ENCODE measurements at regions not wholly inside any gene's neighbourhood (a gene's known extent, or its start where the extent isn't known, plus 50 kb on each side); places are given as distances from the start of the nearest gene placed in this dataset.
A peak's percentile ranks its signal among the peaks of the same experiment; 100 is the strongest.
"Not testable (repeated sequence)": the region's sequence is repeated elsewhere in the genome, so short reads cannot be mapped to it uniquely, and the experiment has no call there.

DNA sequence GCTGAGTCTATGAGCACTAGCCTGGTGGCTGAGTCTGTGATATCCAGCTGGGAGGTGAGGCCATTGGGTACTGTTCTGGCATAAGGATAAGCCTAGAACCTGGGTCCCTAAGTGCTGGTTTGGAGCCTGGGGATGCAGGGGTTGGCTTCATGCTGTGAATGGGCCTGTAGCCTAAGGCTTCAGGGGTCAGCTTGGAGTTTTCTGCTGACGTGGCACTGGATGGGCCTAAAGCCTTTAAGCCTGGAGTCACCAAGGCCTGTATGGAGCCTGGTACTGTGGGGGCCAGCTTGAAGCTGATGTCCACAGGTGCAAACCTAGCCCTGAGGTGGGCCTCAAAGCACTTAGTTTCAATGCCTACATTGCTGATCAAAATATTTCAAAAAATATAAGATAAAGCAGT, 979.6 kb upstream of the POU3F4 start:
- DNase-seq: no peak

DNA sequence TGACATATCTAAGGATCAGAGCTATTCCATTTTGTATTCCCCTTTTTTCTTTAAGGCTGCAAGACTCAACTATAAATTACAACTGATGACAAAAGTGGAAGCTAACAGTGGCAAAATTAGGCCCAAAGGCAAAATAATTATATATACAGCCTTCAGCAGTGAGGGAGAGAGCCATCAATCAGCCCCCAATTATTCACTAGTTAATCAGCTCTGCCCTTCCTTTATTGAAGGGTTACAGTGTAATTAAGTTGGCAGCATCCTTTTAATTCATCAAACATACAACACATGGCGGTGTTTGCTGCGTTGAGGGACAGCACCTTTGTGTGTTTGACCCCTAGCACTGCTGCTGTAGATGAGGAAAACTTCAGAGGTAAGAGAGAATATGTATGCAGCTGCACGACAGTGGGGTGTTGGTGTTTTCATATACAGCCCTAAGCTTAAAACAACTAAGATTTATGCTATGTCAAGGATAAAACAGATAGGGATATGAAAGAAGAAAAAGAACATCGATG, 973.9 kb upstream of the POU3F4 start:
- DNase-seq: no peak

GRCh38 chrX:82537205-82537604, 970.9 kb upstream of the POU3F4 start:
- DNase-seq: not testable (repeated sequence)

GRCh38 chrX:82541822-82542221, 966.3 kb upstream of the POU3F4 start:
- no peak for DNase-seq

DNA sequence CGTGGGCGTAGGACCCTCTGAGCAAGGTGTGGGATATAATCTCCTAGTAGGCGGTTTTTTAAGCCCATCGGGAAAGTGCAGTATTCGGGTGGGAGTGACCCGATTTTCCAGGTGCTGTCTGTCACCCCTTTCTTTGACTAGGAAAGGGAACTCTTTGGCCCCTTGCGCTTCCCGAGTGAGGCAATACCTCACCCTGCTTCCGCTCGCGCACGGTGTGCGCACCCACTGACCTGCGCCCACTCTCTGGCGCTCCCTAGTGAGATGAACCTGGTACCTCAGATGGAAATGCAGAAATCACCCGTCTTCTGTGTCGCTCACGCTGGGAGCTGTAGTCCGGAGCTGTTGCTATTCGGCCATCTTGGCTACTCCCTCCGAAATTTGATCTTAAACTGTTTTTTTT, 955.9 kb upstream of the POU3F4 start:
- DNase-seq: not testable (repeated sequence)

DNA sequence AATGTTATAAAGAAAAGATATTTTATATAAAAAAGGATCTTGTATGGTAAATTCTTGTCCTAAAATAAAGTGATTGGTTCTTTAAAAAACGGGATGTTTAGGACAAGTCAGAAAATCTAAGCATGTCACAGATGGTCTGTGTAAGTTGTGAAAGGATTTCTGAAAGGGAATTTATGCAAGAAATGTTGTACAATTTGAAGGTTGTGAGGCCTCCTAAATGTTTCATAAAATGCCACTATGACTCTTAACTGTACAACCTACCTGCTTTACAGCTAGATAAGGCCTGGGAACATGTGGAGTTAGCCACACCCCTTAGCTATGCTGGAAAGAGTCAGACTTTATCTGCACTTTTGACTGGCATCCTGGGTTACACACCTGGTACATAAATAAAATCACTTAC, 951.5 kb upstream of the POU3F4 start:
- no peak for DNase-seq

- DNase-seq: no peak
Measured at GRCh38 chrX:82585868-82586267, 922.2 kb upstream of the POU3F4 start.

GRCh38 chrX:82589410-82589809, 918.7 kb upstream of the POU3F4 start:
- DNase-seq: peak; percentile 0

DNA sequence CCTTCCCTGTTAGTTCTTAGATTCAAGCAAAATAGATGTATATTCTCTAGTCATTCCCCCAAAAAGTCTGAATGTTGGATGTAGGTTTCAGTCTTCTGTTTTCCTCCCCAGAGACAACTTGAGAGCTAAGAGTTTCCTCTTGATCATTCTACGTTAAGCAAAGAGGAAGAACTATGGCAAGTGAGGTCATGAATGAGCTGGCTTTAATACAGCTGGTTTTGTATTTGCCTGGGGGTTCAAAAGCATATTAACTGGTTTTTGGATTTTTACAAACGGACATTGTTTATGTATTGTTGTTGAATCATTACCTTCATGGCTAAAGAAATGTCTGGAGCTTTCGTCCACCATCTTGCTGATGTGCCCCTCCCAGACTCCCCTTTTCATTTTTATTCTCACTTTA, 916.7 kb upstream of the POU3F4 start:
- DNase-seq: no peak

- DNase-seq: no peak
Measured at GRCh38 chrX:82626978-82627377, 881.1 kb upstream of the POU3F4 start.

DNA sequence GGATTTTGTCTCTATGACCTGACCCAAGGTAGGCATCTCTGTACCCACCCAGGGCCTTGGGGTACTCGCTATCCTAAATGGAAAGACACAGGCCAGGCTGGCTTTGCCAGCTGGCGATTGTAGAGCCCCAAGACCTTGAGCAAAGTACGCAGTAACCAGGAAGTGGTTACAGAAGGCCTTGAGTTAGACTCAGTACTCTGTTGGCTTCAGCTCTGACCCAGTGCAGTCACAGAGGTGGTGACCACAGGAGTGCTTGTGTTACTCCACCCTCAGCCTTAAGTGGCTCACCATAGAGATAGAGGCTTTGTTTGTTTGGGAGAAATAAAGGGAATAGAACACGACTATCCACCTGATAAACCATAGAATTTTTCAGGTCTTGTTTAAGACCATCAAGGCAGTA, 880.5 kb upstream of the POU3F4 start:
- no peak for DNase-seq

DNA sequence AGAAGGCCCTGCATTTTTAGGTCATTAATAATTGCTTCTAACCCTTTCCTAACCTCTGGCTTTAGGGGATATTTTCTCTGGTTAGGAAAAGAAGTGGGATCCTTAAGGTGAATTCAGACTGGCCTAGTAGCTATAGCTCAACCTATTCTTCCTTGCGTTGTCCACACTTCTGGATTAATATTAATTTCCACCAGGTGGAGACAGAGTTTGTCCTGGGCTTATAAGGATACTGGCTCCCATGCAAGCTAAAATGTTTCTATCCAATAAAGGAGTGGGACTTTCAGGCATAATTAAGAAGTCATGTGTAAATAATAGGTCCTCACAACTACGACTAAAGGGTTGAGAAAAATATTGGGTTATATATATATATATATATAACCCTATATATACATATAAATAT, 860.0 kb upstream of the POU3F4 start:
- DNase-seq: no peak

DNA sequence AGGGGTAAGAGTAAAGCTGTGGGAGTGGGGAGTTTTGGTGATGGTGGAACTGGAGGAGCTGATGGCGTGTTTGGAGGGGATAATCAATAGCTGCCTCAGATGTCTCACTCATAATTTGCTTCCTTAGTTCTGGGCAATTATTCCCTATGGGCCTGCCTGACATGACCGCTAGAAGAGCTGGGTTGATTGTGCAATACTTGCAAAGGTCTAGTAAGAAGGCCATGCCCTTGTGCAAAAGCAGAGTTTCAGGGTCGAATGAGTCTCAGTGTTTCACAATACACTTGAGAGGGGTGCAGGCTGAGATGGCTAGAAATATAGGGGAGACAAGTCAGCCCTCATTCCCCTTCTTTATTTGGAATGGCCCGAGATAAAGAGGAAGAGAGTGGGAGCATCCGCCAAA, 858.4 kb upstream of the POU3F4 start:
- no peak for DNase-seq

DNA sequence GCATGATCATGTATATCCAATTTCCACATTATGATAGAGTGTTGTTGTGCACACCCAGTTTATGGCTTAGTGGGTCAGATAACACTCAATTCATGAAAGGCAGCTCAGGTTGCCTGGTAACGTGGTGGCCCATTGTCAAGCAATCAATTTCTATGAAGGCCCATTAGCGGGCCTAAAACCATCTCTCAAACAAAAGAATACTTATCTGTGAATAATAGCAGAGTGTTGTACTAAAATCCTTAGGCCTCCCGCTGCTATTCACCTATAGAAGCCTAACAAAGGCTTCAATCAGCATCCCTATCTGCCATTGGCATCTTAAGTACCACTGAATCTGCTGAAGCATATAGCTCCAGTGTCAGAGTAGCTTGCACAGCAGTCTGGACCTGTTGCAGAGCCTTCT, 849.6 kb upstream of the POU3F4 start:
- DNase-seq: no peak

- DNase-seq: no peak
Measured at GRCh38 chrX:82666355-82666754, 841.7 kb upstream of the POU3F4 start.

DNA sequence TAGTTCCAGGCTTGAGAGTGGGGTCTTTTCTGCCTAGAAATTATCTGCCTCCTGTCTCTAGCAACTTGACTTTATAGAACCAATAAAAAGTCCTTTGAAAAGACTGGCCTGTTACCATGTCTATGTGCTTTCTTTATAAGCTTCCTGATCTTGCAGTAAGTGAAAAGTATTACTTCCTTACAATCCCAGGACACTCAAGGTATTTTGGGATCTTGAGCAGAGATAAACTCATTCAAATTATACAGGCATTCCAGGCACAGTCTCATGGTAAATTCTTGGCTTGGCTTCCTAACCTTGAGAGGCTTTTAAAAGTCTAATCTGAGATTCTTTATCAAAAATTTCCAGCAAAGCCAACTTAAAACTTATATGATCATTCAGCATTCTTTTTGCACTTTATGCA, 833.0 kb upstream of the POU3F4 start:
- no peak for DNase-seq

- DNase-seq: no peak
Measured at GRCh38 chrX:82676386-82676785, 831.7 kb upstream of the POU3F4 start.

DNA sequence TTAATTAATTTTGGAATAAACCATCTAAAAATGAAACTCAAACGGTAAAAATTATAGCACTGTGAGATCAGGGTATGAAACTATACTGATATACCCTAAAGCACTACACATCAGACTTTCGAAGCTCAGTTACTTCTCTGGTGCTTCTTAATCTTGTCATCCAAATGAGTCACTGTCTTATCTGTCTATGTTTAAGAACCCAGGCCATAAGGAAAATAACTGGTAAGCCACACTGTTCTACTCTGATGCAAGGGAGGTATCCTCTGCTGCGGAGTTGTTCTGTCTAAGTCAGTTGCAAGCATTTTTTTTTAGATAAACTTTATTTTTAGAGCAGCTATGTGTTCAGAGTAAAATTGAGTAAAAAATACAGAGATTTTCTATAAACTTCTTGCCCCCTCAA, 830.8 kb upstream of the POU3F4 start:
- no peak for DNase-seq

GRCh38 chrX:82692991-82693390, 815.1 kb upstream of the POU3F4 start:
- DNase-seq: no peak

- DNase-seq: no peak
Measured at GRCh38 chrX:82695066-82695465, 813.0 kb upstream of the POU3F4 start.

GRCh38 chrX:82703551-82703950, 804.5 kb upstream of the POU3F4 start:
- no peak for DNase-seq

DNA sequence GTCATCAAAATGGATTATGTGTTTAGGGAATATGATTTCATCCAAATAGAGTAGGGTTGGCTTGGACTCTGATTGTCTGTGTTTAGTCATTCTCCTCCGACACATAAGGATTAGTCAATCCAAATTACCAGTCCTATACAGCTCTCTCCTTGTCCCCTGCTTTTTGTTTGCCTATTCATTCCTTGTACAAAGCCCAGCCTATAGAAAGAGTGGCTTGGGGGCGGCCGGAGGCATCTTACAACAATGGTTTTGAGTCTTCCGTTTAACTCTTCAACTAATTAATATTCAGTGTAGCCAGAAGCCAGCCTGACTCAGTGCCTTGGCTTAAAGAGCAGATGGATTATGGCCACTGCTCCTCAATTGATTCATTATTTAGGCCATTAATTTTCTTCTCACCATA, 796.6 kb upstream of the POU3F4 start:
- DNase-seq: no peak

DNA sequence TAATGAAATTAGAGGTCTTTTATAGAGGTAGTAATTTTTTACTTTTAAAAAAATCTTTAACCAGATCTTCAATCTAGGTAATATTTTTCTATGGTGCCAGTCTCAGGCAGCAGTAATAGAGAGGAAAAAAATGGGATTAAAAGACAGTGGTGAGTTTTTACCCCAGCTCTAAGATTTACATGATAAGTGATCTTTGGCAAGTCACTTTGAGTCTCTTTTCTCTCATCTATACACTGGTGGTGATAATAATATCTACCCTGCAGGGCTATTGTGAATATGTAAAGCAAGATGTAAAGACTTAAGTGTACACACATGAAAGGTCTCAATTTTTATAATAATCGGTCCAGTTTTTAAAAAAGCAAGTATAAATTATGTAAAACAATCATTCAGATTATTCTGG, 786.2 kb upstream of the POU3F4 start:
- DNase-seq: no peak

GRCh38 chrX:82723806-82724205, 784.3 kb upstream of the POU3F4 start:
- DNase-seq: no peak

- not testable (repeated sequence) for DNase-seq
Measured at GRCh38 chrX:82727436-82727835, 780.7 kb upstream of the POU3F4 start.

Measured in skin of body (tissue), 1 donor.